GM18499 (cell line): ENCODE measurements at regions not wholly inside any gene's neighbourhood (a gene's known extent, or its start where the extent isn't known, plus 50 kb on each side); places are given as distances from the start of the nearest gene placed in this dataset.
"Not testable (repeated sequence)": the region's sequence is repeated elsewhere in the genome, so short reads cannot be mapped to it uniquely, and the experiment has no call there.

ENCODE experiments used
- ATAC-seq: cut with Tn5 transposase; IDR thresholded peaks from one replicate; pipeline ENCODE4 v1.9.1; 2021; ENCODE audit warnings: moderate number of reproducible peaks; ENCODE audit not compliant: insufficient read depth, unreplicated experiment

- no peak for ATAC-seq
Observed at GRCh38 chr4:181761156-181761555, 482.0 kb upstream of the TENM3 start.

GRCh38 chr4:181766061-181766548, 477.1 kb upstream of the TENM3 start:
- no peak for ATAC-seq

GRCh38 chr4:181770971-181771370, 472.2 kb upstream of the TENM3 start:
- ATAC-seq, result no peak

- no peak for ATAC-seq
Observed at GRCh38 chr4:181775298-181775697, 467.9 kb upstream of the TENM3 start.

GRCh38 chr4:181776264-181777054, 466.7 kb upstream of the TENM3 start:
- no peak for ATAC-seq

GRCh38 chr4:181777518-181777917, 465.7 kb upstream of the TENM3 start:
- no peak for ATAC-seq

GRCh38 chr4:181784881-181785280, 458.3 kb upstream of the TENM3 start:
- no peak for ATAC-seq

GRCh38 chr4:181792641-181793040, 450.6 kb upstream of the TENM3 start:
- ATAC-seq, result no peak

- ATAC-seq, result no peak
Observed at GRCh38 chr4:181793096-181793495, 450.1 kb upstream of the TENM3 start.

GRCh38 chr4:181796502-181796901, 446.7 kb upstream of the TENM3 start:
- no peak for ATAC-seq

GRCh38 chr4:181798536-181798935, 444.7 kb upstream of the TENM3 start:
- no peak for ATAC-seq

GRCh38 chr4:181799561-181800069, 443.6 kb upstream of the TENM3 start:
- ATAC-seq, result no peak

GRCh38 chr4:181802207-181802606, 441.0 kb upstream of the TENM3 start:
- no peak for ATAC-seq

- no peak for ATAC-seq
Observed at GRCh38 chr4:181807771-181808170, 435.4 kb upstream of the TENM3 start.

- ATAC-seq, result no peak
Observed at GRCh38 chr4:181810711-181811110, 432.5 kb upstream of the TENM3 start.

GRCh38 chr4:181811550-181811949, 431.7 kb upstream of the TENM3 start:
- not testable (repeated sequence) for ATAC-seq

GRCh38 chr4:181819946-181820345, 423.3 kb upstream of the TENM3 start:
- ATAC-seq, result no peak

- ATAC-seq, result no peak
Observed at GRCh38 chr4:181820553-181820952, 422.6 kb upstream of the TENM3 start.

GRCh38 chr4:181821039-181822004, 421.9 kb upstream of the TENM3 start:
- no peak for ATAC-seq

GRCh38 chr4:181822005-181822375, 421.2 kb upstream of the TENM3 start:
- no peak for ATAC-seq

- no peak for ATAC-seq
Observed at GRCh38 chr4:181823183-181823582, 420.0 kb upstream of the TENM3 start.
